ENCODE measurements at regions not wholly inside any gene's neighbourhood (a gene's known extent, or its start where the extent isn't known, plus 50 kb on each side); places are given as distances from the start of the nearest gene placed in this dataset.
A peak's percentile ranks its signal among the peaks of the same experiment; 100 is the strongest.

DNA sequence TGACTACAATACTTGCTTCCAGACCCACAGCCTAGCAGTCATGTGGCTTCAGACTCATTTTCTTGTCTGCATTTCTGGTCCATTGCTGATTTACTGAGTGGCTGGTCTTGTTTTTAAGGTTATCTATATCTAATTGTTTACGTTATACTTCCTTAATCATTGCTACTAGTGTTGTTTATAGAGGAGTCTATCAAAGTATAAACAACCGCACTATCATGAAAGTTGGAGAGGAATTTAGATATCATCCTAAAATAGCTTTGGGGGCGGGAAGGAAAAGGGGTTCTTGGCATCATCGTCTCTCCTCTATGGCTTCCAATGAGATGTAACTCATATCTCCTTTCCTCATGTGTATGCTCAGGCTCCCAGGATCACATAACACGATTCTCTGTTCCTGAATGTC, 372.1 kb upstream of the PBX1 start:
- no peak for DNase-seq

DNA sequence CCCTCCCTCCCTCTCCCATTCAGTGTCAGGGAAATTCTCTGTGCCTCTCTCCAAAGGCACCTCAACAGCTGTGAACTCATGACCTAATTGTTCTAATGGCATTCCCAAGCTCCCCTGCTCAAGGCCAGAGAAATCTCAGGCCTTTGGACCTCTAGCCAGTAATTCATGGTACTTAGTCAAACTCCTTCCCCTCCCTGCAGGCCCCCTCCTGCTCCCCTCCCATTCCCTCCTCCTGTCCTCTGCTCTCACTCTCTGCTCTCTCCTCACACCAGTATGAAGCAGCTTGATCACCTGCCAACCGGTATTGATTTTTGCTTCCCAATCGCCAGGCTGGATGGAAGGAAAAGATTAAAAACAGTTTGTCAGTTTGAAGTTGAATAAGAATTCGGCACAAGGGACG, 370.5 kb upstream of the PBX1 start:
- no peak for DNase-seq

DNA sequence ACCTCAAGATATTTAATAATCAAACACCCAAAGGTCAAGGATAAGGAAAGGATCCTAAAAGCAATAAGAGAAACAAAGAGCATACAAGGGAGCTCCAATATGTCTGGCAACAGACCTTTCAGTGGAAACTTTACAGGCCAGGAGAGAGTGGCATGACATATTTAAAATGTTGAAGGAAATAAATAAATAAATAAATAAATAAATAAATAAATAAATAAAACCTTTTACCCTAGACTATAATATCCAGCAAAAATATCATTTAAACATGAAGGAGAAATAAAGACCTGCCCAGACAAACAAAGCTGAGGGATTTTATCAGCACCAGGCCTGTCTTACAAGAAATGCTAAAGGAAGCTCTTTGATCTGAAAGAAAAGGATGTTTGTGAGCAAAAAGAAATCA, 367.8 kb upstream of the PBX1 start:
- no peak for DNase-seq

DNA sequence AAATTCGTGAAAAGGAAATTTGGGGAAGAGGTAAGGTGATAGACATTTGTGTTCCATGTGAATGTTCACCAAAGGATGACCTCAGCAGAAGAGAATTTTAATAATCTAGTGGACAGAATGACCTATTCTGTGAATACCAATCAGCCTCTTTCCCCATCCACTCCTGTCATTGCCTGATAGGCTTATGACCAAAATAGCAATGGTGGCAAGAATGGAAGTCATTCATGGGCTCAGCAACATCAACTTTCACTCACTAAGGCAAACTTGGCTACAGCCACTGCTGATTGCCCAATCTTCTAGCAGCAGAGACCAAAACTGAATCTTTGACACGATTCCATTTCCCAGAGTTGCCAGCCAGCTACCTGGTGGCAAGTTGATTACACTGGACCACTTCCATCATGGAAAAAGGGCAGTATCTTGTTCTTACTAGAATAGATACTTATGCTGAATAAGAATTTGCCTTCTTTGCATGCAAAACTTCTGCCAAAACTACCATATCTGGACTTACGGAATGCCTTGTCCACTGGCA, 348.7 kb upstream of the PBX1 start:
- no peak for DNase-seq

DNA sequence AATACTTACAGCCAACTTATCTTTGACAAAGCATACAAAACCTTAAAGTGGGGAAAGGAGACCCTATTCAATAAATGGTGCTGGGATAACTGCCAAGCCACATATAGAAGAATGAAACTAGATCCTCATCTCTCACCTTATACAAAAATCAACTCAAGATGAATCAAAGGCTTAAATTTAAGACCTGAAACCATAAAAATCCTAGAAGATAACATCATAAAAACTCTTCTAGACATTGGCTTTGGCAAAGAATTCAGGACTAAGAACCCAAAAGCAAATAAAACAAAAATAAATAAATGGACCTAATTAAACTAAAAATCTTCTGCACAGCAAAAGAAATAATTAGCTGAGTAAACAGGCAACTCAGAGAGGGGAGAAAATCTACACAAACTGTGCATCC, 335.6 kb upstream of the PBX1 start:
- no peak for DNase-seq

DNA sequence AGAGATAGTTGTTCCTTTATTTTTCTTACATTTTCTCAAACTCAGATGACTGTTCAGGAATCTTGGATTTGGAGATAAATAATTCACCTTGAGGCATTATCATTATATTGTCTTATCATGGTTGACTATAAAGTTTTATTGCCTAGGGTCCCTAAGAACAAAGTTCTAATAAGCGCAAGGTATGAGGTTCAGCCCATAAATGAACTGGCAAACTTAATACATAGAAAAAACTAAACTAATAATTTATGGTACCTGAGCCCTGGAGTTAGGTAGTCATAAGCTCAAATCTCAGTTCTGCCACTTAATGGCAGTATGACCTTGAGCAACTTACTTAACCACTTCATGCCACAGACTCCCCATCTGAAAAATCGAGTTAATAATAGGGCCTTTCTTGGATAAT, 334.0 kb upstream of the PBX1 start:
- DNase-seq, result no peak

DNA sequence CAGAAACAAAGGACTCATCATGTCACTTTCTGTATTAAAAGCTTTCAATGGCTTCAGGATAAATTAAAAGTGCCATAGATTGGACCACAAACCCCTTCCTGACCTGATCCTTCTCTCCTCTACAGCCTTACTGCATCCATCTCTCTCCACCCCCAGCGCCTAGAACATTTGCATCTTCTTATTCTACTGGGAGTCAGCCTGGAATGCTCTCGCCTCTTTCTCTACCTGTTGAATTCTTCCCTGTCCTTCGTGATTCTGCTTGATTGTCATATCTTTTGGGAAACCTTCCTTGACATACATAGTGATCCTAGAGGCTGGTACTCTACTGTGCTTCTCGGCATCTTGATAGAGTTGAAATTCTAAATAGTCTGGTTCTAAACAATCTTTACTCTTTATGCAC, 332.0 kb upstream of the PBX1 start:
- no peak for DNase-seq

DNA sequence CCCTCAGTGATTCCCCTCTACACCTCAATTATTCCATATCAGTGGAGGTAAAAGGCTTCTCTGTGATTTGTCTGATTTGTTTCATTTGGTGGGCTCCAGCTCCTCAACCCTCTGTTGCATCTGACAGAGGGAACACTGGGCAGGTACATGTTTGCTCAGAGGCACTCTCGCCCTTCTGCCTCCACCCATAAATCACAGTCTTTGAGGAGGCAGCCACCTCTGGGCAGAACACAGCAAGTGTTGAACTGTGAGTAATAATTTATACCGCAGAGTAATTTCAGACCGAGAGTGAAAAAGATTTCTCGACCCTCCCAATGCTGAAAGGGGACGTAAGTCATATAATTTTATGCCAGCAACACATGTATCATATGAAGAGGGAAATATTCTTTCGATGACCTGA, 330.1 kb upstream of the PBX1 start:
- DNase-seq, result no peak

DNA sequence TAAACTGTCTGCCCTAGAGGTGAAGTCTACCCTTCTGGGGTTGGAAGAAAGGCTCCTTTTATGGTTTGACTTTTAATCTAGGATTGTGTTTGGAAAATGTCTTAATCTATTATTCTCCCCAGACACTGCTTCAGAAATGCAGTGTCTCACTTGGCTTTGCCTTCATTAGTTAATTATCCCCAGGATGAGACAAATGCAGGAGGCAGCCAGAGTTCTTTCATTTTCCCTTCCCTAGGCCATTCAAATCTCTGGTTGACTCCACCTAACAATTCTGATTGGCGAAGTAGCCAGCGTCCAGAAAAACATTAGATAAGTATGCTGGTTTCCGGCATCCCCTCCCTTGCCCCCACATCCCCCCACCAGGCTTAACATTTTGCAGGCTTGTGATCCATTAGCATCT, 325.8 kb upstream of the PBX1 start:
- no peak for DNase-seq

DNA sequence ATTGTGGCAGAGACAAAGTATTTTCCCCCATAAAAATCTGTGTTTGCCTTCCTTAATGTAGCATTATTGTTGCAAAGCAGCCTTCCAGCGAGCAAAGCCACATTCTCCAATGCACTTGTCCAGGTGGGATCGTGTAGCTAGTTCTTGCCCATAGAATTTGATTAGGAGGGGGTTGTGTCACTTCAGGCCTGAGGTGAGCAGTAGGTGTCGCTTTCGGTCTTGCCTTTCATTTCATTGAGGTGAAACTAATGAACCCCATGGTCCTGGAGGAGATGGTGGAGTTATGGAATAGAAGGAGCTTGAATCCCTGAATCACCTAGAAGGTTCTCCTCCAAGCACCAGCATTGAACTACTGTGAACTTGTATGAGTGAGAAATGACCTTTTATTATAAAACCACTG, 318.9 kb upstream of the PBX1 start:
- no peak for DNase-seq

DNA sequence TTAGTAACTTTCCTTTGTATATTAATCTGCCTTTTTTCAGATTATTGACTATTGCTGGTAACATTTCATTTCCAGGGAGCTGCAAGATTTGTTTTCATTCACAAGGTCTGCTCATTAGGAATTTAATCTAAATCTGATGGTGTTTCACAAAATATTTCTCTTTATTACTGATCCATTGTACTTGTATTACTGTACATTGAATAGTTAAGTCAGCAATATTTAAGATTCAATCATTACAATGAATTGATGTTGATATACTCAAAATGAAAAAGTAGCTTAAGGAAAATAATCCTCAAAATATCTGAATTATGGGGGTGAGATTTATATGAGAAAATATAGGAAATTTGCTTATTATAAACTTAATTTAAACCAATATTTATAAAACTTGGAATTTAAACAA, 308.6 kb upstream of the PBX1 start:
- DNase-seq, result no peak

DNA sequence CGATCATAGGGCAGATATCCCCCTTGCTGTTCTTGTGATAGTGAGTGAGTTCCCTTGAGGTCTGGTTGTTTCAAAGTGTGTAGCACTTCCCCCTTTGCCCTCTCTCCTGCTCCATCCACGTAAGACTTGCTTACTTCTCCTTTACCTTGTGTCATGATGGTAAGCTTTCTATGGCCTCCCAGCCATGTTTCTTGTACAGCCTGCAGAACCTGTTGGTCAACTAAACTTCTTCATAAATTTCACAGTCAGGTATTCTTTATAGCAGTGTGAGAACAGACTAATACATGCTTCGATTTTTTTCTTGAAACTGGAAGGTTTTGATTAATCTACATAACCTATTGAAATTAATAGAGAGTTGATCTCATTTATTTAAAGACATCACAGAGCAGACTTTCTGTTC, 302.5 kb upstream of the PBX1 start:
- DNase-seq, result no peak

DNA sequence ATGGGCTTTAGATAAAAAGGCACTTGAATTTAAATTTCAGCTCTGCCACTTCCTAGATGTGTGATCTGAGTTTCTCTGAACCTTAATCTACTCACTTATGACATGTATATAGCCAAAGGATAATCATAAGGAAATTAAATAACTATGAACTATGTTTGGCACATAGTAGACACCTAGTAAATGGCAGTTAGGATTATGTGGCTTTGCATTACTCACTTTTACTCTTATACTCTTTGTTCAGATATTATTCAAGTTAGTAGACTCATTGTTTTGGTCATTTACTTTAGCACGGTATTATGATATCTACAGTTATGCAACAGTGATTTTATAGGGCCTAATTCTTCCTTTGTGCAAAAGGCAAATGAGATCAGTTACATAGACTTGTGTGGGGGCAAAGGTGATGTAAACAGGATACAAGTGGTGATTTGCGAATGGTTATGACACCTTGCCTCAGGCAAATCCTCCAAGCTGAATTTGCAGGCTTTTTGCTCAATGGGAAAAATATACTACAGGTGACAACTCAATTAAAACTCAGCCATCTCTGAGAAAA, 297.2 kb upstream of the PBX1 start:
- no peak for DNase-seq

DNA sequence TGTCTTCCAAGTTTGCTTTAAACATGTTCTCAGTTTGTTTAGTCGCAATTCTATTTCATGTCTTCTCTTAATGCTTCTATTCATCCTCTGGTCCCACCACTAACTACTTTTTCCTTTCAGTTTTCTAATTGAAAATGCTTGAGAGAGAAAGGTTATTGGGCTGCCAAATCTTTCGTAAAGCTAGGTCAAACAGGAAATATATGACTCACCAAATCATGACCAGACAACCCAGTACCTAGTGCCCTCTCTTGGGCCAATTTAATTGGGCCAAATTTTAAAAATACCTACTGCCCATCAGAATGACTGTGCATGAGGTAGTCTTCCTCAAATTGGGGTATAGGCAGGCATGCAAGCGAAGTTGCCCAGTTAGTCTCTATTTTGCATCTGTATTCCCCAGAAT, 295.4 kb upstream of the PBX1 start:
- no peak for DNase-seq

DNA sequence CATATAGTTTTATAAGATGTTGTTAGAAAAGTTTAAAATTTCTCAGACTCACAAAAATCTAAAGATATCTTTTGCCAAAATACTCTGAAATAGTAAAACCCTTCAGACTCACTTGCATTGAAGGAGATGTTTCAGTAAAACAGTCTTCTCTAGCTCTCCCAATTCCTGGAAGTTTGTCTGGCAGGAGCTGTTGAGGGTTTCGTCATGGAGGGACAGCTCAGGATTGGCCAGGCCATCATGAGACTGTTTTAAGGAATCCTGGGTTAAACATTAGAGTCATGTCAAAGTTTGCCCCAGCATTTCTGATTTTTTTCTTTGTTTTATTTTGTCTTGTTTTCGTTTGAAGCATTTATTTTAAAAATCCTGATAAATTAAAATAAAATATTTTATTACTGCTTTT, 293.8 kb upstream of the PBX1 start:
- no peak for DNase-seq

DNA sequence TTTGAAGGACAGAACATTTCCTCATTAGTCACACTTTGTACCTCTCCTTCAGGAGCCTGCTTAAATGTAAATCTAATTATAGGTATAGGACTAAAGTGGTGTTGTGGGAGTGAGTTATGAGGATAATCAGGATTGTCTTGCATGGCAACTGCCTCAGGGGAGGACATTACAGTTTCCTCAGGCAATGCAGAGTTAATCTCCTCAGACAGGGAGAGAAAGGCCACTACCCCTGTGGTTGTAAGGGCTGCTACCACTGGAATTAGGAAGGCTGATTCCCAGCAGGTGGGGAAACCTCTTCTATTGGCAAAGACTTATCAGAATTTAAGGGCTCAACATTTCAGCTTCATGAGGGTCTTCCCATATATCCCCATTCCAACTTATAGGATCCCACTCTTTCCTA, 286.8 kb upstream of the PBX1 start:
- DNase-seq, result peak; percentile 71

DNA sequence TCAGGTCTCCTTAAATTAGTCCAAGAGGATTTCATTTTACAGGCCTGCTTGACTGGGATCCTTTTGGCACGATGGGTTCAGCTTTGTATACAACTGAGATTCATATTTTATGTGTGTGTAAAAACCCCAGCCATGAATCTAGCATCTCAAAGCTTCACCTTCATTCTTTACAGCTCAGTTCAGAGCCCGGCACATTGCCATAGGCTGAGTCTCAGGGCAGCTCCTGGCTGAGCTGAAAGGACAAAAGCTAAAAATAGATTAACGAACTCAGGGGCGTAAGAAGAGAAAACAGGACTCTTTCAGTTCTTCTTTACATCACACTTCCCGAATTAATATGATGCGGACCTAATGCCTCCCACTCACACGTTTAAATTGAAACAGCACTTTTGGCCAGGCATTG, 262.8 kb upstream of the PBX1 start:
- DNase-seq, result no peak

DNA sequence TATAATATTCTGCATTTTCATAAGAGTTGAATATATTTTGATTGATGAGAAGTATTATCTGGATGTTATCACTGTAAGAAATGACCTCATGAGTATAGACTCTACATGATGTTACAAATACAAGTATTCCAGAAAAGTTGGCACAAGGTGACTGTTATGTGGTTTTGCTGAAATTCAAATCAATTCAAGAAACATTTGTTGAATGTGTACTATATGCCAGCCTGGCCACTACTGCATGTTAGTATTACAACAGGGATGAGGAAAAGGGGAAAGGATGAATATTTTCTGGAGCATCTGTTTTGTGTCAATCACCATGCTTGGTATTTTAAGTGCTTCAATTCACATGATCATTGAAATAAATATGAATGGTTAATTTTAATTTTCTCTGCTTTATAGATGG, 250.9 kb upstream of the PBX1 start:
- no peak for DNase-seq

DNA sequence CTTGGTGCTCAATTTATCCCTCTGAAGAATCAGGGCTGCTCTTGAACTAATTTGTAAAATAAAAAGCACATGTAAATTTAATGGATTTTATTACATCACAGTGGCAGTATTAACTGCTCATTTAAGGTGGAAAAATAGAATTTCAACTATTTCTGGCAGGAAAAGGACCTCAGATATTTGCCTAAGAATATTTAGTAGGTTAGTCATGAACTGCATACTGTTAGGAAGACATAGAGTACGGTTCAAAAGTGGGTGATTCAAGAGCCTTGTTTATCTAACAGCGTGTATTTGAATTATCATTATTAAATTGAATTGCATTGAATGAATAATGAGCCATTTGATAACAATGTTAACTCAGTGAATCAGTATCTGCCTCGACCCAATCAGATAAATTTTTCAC, 248.8 kb upstream of the PBX1 start:
- no peak for DNase-seq

DNA sequence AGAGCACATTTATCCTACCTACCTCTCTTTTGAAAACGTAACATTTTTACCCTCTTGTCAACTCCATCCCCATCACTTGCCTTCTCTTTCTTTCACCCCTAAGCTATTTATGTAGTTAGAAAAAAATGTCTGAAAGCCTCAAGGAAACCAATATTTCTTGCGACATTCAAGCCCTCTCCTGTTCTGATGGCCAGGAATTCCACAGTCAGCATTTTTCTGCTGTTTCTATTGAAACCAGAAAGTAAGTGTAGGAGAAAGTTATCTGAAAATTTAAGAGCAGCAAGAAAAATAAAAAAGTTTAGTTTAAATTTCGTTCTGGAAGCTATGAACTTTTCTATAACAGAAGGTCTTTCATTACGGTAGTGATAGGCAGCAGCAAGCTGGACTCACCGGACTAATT, 247.6 kb upstream of the PBX1 start:
- no peak for DNase-seq

DNA sequence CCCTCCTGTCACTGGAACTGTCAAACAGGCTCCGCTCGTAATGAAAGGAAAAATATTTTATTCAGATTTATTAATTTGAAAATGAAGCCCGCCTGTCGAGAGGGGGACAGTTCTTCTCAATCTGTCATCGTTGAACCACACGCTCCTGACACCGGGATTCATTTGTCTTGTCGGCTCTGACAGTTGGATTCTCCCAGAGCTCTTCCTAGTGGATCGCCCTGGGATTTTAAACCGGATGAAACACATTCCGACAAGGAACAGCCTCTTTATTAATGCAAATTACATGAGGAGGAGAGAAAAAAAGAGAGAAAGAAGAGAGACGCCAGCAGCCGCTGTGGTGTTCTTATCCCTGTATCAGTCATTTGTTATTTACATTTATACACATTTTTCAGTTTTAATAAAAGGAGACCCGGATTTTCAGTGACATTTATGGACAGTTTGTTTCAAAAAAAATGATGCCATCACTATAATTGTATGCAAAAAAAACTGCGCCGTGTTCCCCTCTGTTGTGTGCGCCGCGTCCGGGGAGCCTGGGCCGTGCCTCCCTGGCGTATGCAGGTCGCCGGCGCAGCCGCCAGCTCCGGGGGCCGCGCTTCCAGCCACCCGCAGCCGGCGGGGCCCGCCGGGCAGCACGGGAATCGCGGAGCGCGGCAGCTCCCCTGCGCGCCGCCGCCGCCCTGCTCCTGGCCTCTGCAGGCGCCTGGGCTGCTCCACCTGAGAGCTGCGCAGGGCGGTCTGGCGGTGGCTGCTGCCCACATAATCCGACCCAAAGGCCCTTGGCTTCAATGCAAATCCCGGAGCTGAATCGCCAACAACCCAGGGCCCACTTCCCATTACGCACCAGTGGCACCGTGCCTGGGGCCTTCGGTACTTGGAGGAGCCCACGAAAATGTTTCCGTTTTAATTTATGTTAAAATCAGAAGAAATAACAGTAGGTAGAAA, 237.9 kb upstream of the PBX1 start:
- DNase-seq, result peak; percentile 68

DNA sequence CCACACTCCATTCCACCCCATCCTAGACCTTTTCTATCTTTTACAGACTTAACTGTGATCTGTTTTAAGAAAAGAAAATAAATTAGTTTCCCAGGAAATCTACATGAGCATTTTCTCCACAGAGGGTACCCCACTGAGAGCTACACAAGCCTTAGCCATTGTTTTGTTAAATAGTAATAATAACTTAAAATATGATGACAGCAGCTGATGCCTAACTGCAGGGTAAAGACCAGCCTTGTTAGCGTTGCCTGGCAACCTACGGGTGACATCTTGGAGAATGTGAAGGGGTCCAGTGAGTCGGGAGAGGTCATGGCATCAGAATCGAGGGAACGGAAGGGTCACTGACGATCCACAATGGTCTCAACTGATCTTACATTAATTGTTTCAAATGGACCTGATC, 233.2 kb upstream of the PBX1 start:
- DNase-seq, result no peak

DNA sequence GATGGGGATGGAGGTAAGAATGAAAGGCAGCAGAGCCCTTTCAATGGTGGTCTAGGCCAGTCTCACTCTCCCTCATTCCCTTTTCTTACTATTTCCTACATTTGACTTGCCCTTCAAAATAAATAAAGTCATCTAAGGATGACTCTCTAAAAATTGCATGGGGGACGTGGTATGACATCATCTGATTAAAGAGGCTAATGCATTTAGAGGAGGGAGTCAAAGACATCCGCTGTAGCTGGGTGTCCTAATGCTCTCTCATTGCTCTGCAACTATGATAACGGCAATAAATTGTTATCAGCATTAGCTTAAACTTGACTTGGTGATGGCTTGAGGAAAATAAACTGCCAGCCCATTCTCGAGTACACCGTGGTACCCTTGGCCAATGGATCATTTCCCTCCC, 225.6 kb upstream of the PBX1 start:
- DNase-seq, result no peak

DNA sequence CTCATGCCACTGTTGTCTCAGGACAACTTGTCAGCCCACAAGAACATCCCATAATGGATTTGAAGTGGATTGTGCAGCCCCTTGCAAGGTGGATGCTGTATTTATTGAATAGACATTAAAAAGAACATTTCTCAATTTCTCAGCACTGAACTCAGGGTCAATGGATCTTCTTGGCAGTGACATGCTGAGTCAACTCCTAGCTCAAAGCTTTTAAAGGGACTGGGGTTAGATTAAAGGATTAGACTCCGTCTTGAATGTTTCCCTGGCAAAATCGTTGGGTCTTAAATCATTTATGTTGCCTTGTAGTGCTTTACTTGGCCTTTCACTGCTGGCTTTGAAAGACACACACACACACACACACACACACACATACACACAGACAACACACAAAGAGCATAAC, 221.6 kb upstream of the PBX1 start:
- DNase-seq, result no peak

DNA sequence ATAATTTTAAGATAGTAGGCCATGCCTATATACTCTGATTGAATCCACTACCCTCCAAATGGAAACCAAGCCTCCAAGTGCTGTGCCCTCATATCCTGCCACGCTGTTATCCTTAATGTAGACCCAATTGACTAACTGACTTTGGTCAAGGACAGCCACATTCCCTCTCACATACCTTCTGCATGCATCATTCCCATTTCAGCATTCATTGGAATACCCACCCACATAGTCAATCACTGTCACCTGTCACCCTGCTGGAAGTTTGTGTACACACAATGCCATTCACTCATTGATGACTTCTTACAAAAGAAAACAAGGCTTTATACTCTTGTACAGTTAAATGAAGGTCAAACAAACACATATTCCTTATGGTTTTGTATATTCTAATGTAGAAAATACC, 221.1 kb upstream of the PBX1 start:
- DNase-seq, result peak; percentile 84

Measured in islet precursor cell (in vitro differentiated cells).